ENCODE measurements at regions not wholly inside any gene's neighbourhood (a gene's known extent, or its start where the extent isn't known, plus 50 kb on each side); places are given as distances from the start of the nearest gene placed in this dataset.
"Not testable (repeated sequence)": the region's sequence is repeated elsewhere in the genome, so short reads cannot be mapped to it uniquely, and the experiment has no call there.

GRCh38 chrY:11014229-11014628 is 1486.5 kb downstream of the TSPY10 start:
- H3K4ac ChIP-seq (replicated peaks; ENCODE audit: insufficient read length, low read depth, low read length); H3K23ac ChIP-seq (ENCODE audit: insufficient read length); H3K4me2 ChIP-seq (ENCODE audit: insufficient read depth in 1 of 2, low read depth in 2 of 2, low read length in 2 of 2); H2BK15ac ChIP-seq (ENCODE audit: low read length); DNase-seq (ENCODE audit: low read depth in 1 of 2, low spot score in 2 of 2); H3K18ac ChIP-seq (ENCODE audit: extremely low read depth, low read length); H3K79me1 ChIP-seq (ENCODE audit: low read depth, low read length); H2BK5ac ChIP-seq (ENCODE audit: low read depth, low read length); H2BK120ac ChIP-seq (replicated peaks; ENCODE audit: low read depth, low read length); H3K9ac ChIP-seq (replicated peaks in 1 of 4; ENCODE audit: extremely low read depth in 1 of 4, low read depth in 3 of 4, low read length in 3 of 4); H3K27ac ChIP-seq (ENCODE audit: low read depth, low read length); H4K8ac ChIP-seq (ENCODE audit: extremely low read depth, insufficient read depth, low read length); H3K56ac ChIP-seq (replicated peaks; ENCODE audit: insufficient read length, low read depth, low read length); H3K79me2 ChIP-seq (ENCODE audit: control insufficient read depth in 1 of 2, insufficient read depth in 2 of 2, low read length in 2 of 2); H3K27me3 ChIP-seq (replicated peaks in 1 of 4; ENCODE audit: control insufficient read depth in 3 of 4, extremely low read depth in 1 of 4, insufficient read depth in 3 of 4, low read length in 3 of 4); H4K20me1 ChIP-seq (replicated peaks in 1 of 2; ENCODE audit: control insufficient read depth in 1 of 2, insufficient read depth in 2 of 2, low read length in 2 of 2); H2BK20ac ChIP-seq (ENCODE audit: low read length); CTCF ChIA-PET (ENCODE audit: partially characterized antibody); H3K14ac ChIP-seq (ENCODE audit: insufficient read length); H3K4me1 ChIP-seq (replicated peaks in 1 of 4; ENCODE audit: control insufficient read depth in 3 of 4, insufficient read depth in 4 of 4, low read length in 3 of 4); POLR2A ChIA-PET (ENCODE audit: partially characterized antibody); H4K91ac ChIP-seq (replicated peaks; ENCODE audit: insufficient read length, low read length); H2AK5ac ChIP-seq (ENCODE audit: low read depth, low read length); FAIRE-seq; H4K5ac ChIP-seq (ENCODE audit: insufficient read length, low read depth, low read length); H2AFZ ChIP-seq (ENCODE audit: low read length); H3K36me3 ChIP-seq (ENCODE audit: control insufficient read depth in 2 of 4, insufficient read depth in 4 of 4, low read length in 3 of 4); H2BK12ac ChIP-seq (ENCODE audit: low read depth, low read length); H3K4me3 ChIP-seq (ENCODE audit: extremely low read depth in 1 of 4, insufficient read depth in 2 of 4, low read depth in 3 of 4, low read length in 4 of 4): not testable (repeated sequence)
- WGBS, 2 experiments (ENCODE audit: extremely low coverage in 1 of 2, insufficient coverage in 1 of 2, insufficient read length in 1 of 2, insufficient replicate concordance in 2 of 2, low coverage in 1 of 2, low lambda C conversion rate in 2 of 2, missing lambda C conversion rate in 1 of 2) = 87% methylated on average over 3 of the region's 3 CpGs; no CpG with 5 or more reads in 1 of the 2 experiments
- Histone ChIP-seq H3K23me2 (ENCODE audit: low read depth, low read length) (peaks cover 30% of the 10 kb centered on the region; the same call in 1 of the 2 replicates), H3K9me3 (ENCODE audit: insufficient read depth in 2 of 2, low read depth in 1 of 2, low read length in 1 of 2) (peaks cover 29 to 44% of the 10 kb centered on the region in 2 experiments)

Measured in H1 (cell line).